ENCODE measurements at regions not wholly inside any gene's neighbourhood (a gene's known extent, or its start where the extent isn't known, plus 50 kb on each side); places are given as distances from the start of the nearest gene placed in this dataset.

GRCh38 chr4:187176261-187176910 lies 452.7 kb upstream of the FAT1 start:
- no peaks in the 10 kb centered on the region for H4K20me1 ChIP-seq (ENCODE audit: control insufficient read depth, extremely low read depth, insufficient read depth, low read length)
- H3K4me1 ChIP-seq (ENCODE audit: control insufficient read depth, extremely low read depth, insufficient read depth, low read length), result peaks cover 12% of the 10 kb centered on the region
- no peaks in the 10 kb centered on the region for H3K36me3 ChIP-seq (ENCODE audit: control insufficient read depth in 2 of 2, extremely low read depth in 1 of 2, insufficient read depth in 2 of 2, low read length in 2 of 2)
- H3K27ac ChIP-seq (ENCODE audit: control insufficient read depth, insufficient read depth, low read length), result no peak overlapping the region
- H3K4me3 ChIP-seq (ENCODE audit: control insufficient read depth in 2 of 3, extremely low read depth in 1 of 3, insufficient read depth in 2 of 3, low read depth in 1 of 3, low read length in 3 of 3), result no peak overlapping the region
- H3K4me2 ChIP-seq (ENCODE audit: control insufficient read depth, extremely low read depth, insufficient read depth, low read depth, low read length), result no peak overlapping the region
- H3K9me1 ChIP-seq (ENCODE audit: control insufficient read depth, extremely low read depth, insufficient read depth, low read length), result no peaks in the 10 kb centered on the region
- no peak for FAIRE-seq
- H3K27me3 ChIP-seq (ENCODE audit: control insufficient read depth, extremely low read depth, insufficient read depth, low read length), result no peaks in the 10 kb centered on the region
- no peaks in the 10 kb centered on the region for H3K79me2 ChIP-seq (ENCODE audit: control insufficient read depth, insufficient read depth, low read length)
- no peak overlapping the region for H3K9ac ChIP-seq (ENCODE audit: control insufficient read depth, extremely low read depth, insufficient read depth, low read length)
- TF ChIP-seq CTCF (optimal IDR thresholded peaks at IDR 0.05 in 1 of 3, IDR thresholded peaks at IDR 0.05 in 1 of 3, conservative IDR thresholded peaks at IDR 0.05 in 1 of 3; ENCODE audit: extremely low read depth in 1 of 3, insufficient read depth in 2 of 3, low read length in 3 of 3) (no peak), EZH2 (IDR thresholded peaks at IDR 0.05; ENCODE audit: low read length) (no peak)
- dilution Hi-C loops (cut with MboI; ENCODE audit: extremely low pct_ligation_motif_present, low sequenced_read_pairs), result no loop called here
- H2AFZ ChIP-seq (ENCODE audit: control insufficient read depth, low read length), result no peak overlapping the region
- no peak for DNase-seq (ENCODE audit: low read depth, low spot score)
- no peaks in the 10 kb centered on the region for H3K9me3 ChIP-seq (ENCODE audit: control insufficient read depth, low read depth, low read length)

GRCh38 chr4:187178084-187178483 lies 454.4 kb upstream of the FAT1 start:
- no peaks in the 10 kb centered on the region for H3K79me2 ChIP-seq (ENCODE audit: control insufficient read depth, insufficient read depth, low read length)
- H3K36me3 ChIP-seq (ENCODE audit: control insufficient read depth in 2 of 2, extremely low read depth in 1 of 2, insufficient read depth in 2 of 2, low read length in 2 of 2), result no peaks in the 10 kb centered on the region
- FAIRE-seq (no peak), DNase-seq (ENCODE audit: low read depth, low spot score) (no peak)
- H3K4me2 ChIP-seq (ENCODE audit: control insufficient read depth, extremely low read depth, insufficient read depth, low read depth, low read length), result no peak overlapping the region
- no peaks in the 10 kb centered on the region for H3K9me3 ChIP-seq (ENCODE audit: control insufficient read depth, low read depth, low read length)
- H3K4me1 ChIP-seq (ENCODE audit: control insufficient read depth, extremely low read depth, insufficient read depth, low read length), result no peaks in the 10 kb centered on the region
- no peak overlapping the region for H3K4me3 ChIP-seq (ENCODE audit: control insufficient read depth in 2 of 3, extremely low read depth in 1 of 3, insufficient read depth in 2 of 3, low read depth in 1 of 3, low read length in 3 of 3)
- no peak for TF ChIP-seq CTCF (optimal IDR thresholded peaks at IDR 0.05 in 1 of 3, IDR thresholded peaks at IDR 0.05 in 1 of 3, conservative IDR thresholded peaks at IDR 0.05 in 1 of 3; ENCODE audit: extremely low read depth in 1 of 3, insufficient read depth in 2 of 3, low read length in 3 of 3)
- TF ChIP-seq EZH2 (IDR thresholded peaks at IDR 0.05; ENCODE audit: low read length), result no peak
- H3K9me1 ChIP-seq (ENCODE audit: control insufficient read depth, extremely low read depth, insufficient read depth, low read length), result no peaks in the 10 kb centered on the region
- H2AFZ ChIP-seq (ENCODE audit: control insufficient read depth, low read length), result no peak overlapping the region
- dilution Hi-C loops (cut with MboI; ENCODE audit: extremely low pct_ligation_motif_present, low sequenced_read_pairs), result no loop called here
- H4K20me1 ChIP-seq (ENCODE audit: control insufficient read depth, extremely low read depth, insufficient read depth, low read length), result no peaks in the 10 kb centered on the region
- no peaks in the 10 kb centered on the region for H3K27me3 ChIP-seq (ENCODE audit: control insufficient read depth, extremely low read depth, insufficient read depth, low read length)
- no peak overlapping the region for H3K9ac ChIP-seq (ENCODE audit: control insufficient read depth, extremely low read depth, insufficient read depth, low read length)
- H3K27ac ChIP-seq (ENCODE audit: control insufficient read depth, insufficient read depth, low read length), result no peak overlapping the region
